HG02870 (cell line): ENCODE measurements at regions not wholly inside any gene's neighbourhood (a gene's known extent, or its start where the extent isn't known, plus 50 kb on each side); places are given as distances from the start of the nearest gene placed in this dataset.

Experiments
- ATAC-seq: cut with Tn5 transposase; IDR thresholded peaks from one replicate; pipeline ENCODE4 v1.9.1; 2021; ENCODE audit warnings: mild to moderate bottlenecking, moderate library complexity; ENCODE audit not compliant: unreplicated experiment

DNA sequence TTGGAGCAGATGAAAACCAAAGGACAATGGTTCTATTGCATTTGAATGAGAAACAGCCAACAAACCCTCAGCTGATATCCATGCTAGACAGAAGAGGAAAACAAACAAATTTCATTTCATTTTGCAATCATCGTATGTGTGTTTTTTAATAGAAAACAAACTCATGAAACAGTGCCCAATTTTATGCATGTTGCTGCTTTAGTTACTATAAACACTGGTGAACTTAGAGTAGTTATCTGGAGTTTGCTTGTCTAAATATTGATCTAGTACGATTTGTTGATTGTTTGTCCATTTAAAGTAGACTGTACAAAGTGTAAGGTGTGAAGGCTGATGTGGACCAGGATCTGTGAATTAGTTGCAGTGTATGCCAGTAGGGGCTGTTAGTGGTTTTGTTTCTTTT is 166.6 kb downstream of the KITLG start:
- no peak for ATAC-seq

DNA sequence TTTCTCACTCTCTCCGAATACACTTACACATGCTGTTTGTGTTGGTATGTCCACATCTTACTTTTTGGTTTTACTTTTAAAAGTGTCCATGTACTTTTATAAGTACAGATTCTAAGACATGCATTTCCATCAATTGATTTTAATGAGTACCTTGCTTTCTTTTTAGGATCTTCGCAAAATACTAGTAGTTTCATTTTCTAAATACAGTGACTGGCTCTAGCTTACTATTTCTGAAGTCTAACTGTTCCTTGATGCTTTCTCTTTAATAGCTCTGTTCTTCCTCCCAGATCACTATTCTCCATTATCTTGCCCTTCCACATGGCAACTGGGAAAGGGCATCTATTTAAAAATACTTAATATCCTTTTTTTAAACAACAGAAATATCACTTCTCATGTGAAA is 164.1 kb downstream of the KITLG start:
- no peak for ATAC-seq

GRCh38 chr12:88416786-88417185 is 163.5 kb downstream of the KITLG start:
- ATAC-seq, result no peak

- no peak for ATAC-seq
Observed at GRCh38 chr12:88417531-88417930, 162.7 kb downstream of the KITLG start.

GRCh38 chr12:88418856-88419497 is 161.3 kb downstream of the KITLG start:
- no peak for ATAC-seq

DNA sequence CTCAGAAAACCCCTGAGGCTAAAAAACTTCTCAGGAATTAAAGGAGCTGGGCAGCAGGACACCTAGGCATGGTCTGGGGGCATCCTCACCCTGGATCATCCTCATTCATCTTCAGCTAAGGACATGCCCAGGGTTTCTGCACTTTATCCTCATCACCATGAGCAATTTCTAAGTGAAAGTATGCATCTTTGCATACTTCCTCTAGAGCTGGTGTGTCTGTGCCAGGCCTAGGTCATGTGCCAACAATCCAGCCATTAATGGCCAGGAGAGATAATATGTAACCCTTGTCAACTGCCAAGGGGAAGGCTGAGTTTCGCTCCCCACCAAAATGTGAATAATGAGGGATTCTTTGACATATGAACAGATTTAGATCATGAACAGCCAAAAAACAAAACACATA is 160.5 kb downstream of the KITLG start:
- no peak for ATAC-seq

GRCh38 chr12:88420457-88420856 is 159.8 kb downstream of the KITLG start:
- no peak for ATAC-seq

DNA sequence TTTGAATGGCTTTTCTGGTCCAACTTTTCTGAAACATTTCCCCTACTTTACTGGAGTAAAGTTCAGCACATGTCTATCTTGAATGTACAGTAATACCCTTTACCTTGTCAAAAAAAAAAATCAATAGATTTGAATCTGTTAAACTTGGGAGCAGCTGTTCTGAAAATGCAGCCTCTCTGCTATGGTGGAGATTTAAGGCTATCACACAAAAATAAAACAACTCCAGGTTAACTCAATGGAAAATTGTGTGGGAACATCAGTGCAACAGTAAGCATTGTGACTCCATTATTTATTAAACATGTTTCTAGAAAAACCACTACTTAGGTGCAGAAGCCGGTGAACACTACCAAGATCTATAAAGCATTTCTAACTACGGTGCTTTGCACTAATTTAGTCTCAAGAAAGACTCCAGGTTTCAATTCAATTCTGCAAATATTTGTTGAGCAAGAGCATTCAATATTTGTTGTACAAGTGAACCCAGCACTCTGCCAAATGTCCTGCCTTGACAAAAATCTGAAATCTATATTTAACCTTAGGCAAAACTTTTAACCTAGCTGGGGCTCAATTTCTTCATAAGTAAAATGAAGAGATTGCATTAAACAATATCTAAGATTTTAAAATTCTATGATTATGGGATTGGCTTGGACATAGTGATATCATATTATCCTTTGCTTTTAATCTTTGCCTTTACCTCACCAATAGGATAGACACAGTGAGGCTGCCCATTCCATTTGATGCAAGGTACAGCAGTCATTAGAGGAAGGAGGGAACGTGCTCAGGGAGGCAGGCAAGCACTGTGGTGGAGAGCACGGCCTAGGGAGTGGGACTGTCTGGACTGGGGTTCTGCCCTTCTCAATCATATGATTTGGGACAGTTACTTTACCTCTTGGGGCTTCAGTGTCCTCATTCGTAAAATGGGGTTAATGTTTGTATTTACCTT is 155.2 kb downstream of the KITLG start:
- ATAC-seq, result no peak

DNA sequence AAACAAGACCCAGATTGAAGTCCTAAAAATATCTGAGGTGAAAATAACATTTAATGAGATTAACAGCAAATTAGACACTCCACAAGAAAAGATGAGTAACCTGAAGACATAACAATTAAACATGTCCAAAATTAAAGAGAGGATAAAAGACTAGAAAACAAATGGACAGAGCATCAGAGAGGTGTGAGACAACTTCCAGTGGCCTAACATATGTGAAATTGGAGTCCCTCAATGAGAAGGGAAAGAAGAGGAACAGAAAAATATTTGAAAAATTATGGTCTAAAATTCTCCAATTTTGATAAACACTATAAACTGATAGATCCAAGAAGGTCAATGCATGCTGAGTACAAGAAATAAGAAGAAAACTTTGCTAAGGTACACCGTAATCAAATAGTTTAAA is 151.9 kb downstream of the KITLG start:
- ATAC-seq, result no peak

DNA sequence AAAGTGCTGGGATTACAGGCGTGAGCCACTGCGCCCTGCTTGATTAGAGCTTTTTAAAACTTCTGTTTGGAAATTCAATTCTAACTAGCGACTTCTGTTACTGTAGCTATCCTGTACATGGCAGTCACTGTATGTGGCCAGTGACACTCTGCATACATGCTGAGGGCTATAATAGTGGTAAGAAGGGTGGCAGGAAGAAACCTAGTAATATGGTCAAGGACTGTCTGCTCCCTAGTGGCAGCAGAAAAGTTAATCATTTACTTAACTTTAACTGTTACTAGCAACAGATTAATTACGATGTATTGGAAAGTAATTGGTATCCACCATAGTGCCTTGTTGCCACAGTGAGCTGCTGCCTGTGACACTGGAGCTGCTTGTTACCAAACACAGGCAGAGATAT is 149.0 kb downstream of the KITLG start:
- ATAC-seq, result no peak

DNA sequence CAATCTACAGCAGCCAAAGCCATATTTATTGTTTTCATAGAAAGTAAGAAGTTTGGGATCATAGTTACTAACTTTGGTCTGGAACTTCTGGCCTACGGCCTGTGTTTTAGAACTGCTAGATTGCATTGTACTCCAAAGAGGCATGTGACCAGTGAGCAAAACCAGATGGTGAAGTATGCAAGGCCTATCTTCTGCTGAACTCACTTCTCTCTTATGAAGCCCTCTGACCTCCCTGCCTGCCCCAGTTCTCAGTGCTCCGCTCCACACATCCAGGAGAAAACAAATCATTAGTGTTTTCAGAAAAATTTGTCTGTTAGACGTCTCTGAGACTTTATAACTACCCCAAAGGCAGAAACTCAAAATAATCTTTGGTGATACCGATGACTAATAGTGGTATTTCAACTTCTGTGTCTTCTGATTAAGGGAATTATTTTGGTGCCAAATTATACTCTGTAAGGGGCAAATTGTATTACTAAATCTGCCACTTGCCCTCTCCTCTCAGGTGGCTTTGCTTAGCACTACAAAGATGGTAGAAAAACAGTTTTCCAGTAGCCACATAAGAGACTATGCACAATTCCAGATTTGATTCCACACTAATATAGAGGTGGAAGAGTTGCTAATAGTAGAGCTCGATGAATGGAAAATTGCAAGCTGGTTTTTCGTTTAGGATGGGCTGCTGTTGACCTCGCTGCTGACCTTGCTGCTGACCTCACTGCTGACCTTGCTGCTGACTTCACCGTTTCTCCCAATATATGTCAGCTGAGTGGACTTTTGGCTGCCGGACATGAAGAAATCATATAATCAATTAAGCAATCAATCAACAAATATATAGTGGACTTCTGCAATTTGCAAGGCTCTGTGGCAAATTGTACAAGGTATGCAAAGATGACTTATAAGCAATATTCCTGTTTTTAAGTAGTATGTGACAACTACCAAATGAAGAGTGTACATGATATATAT is 147.5 kb downstream of the KITLG start:
- peak; percentile 33 for ATAC-seq

DNA sequence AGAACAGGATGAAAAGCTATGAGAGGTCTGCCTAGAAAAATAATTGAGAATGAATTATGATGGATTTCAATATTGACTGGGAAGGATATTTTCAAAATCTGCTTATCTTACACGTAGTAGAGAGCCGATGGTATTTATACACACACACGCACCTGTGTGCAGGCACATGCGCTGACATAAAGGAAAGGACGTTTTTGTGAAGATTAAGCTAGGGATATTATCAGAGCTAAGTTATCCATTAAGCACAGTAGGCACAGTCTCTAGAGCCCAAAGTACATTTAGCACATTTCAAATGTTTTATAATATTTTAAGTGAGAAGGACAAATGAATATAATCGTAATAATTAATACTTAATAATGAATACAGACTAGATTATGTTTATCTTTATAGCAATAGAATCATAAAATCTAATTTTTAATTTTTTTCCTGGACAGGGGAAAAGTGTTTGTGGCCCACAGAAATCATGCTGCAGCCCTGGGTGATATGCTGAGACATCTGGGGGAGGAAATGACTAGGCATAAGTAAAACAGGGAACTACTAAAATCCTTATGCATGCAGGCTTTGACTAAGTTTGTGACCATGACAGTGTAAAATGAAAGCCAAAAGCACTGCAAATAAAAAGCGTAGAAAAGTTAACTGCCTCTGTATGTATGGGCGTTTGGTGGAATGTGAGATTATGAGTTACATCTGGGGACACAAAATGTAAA is 146.1 kb downstream of the KITLG start:
- peak; percentile 95 for ATAC-seq

GRCh38 chr12:88435334-88436076 is 144.8 kb downstream of the KITLG start:
- ATAC-seq, result no peak

- ATAC-seq, result no peak
Observed at GRCh38 chr12:88437226-88437625, 143.0 kb downstream of the KITLG start.
